ENCODE measurements at regions not wholly inside any gene's neighbourhood (a gene's known extent, or its start where the extent isn't known, plus 50 kb on each side); places are given as distances from the start of the nearest gene placed in this dataset.

- TF ChIP-seq CTCF (IDR thresholded peaks at IDR 0.05) (no peak), POLR2A (IDR thresholded peaks at IDR 0.05) (no peak)
Observed at GRCh38 chr2:34123996-34124785, 525.1 kb upstream of the FAM98A start.

Measured in tibial nerve (tissue), 3 donors.